ENCODE measurements at regions not wholly inside any gene's neighbourhood (a gene's known extent, or its start where the extent isn't known, plus 50 kb on each side); places are given as distances from the start of the nearest gene placed in this dataset.

GRCh38 chr13:103539721-103540381, 473.6 kb upstream of the SLC10A2 start:
- H3K4me3 ChIP-seq (ENCODE audit: control insufficient read depth, low read depth, low read length): no peak overlapping the region
- TF ChIP-seq CTCF (conservative IDR thresholded peaks at IDR 0.05; ENCODE audit: control insufficient read depth, insufficient read depth, low read depth, low read length): no peak
- DNase-seq (ENCODE audit: low read depth): no peak

GRCh38 chr13:103539265-103539664, 473.0 kb upstream of the SLC10A2 start:
- no peak for DNase-seq (ENCODE audit: low read depth)
- no peak for TF ChIP-seq CTCF (conservative IDR thresholded peaks at IDR 0.05; ENCODE audit: control insufficient read depth, insufficient read depth, low read depth, low read length)

GRCh38 chr13:103537616-103538015, 471.4 kb upstream of the SLC10A2 start:
- no peak for TF ChIP-seq CTCF (conservative IDR thresholded peaks at IDR 0.05; ENCODE audit: control insufficient read depth, insufficient read depth, low read depth, low read length)
- DNase-seq (ENCODE audit: low read depth): no peak
- H3K4me3 ChIP-seq (ENCODE audit: control insufficient read depth, low read depth, low read length): no peak overlapping the region

More at GRCh38 chr13:103539265-103539664, 473.0 kb upstream of the SLC10A2 start:
- no peak overlapping the region for H3K4me3 ChIP-seq (ENCODE audit: control insufficient read depth, low read depth, low read length)

- TF ChIP-seq CTCF (conservative IDR thresholded peaks at IDR 0.05; ENCODE audit: control insufficient read depth, insufficient read depth, low read depth, low read length): no peak
- no peak for DNase-seq (ENCODE audit: low read depth)
- no peak overlapping the region for H3K4me3 ChIP-seq (ENCODE audit: control insufficient read depth, low read depth, low read length)
These were observed 465.1 kb upstream of the SLC10A2 start for GRCh38 chr13:103531278-103531677.

GRCh38 chr13:103528437-103528836, 462.2 kb upstream of the SLC10A2 start:
- no peak for TF ChIP-seq CTCF (conservative IDR thresholded peaks at IDR 0.05; ENCODE audit: control insufficient read depth, insufficient read depth, low read depth, low read length)

GRCh38 chr13:103525530-103525929, 459.3 kb upstream of the SLC10A2 start:
- no peak overlapping the region for H3K4me3 ChIP-seq (ENCODE audit: control insufficient read depth, low read depth, low read length)
- no peak for TF ChIP-seq CTCF (conservative IDR thresholded peaks at IDR 0.05; ENCODE audit: control insufficient read depth, insufficient read depth, low read depth, low read length)
- DNase-seq (ENCODE audit: low read depth): no peak

More at GRCh38 chr13:103528437-103528836, 462.2 kb upstream of the SLC10A2 start:
- no peak for DNase-seq (ENCODE audit: low read depth)
- H3K4me3 ChIP-seq (ENCODE audit: control insufficient read depth, low read depth, low read length): no peak overlapping the region
